WTC11 (cell line): ENCODE measurements at regions not wholly inside any gene's neighbourhood (a gene's known extent, or its start where the extent isn't known, plus 50 kb on each side); places are given as distances from the start of the nearest gene placed in this dataset.

Experiments
- ATAC-seq: fragments of 200-7000 bp; cut with Tn5 transposase; 2 replicates; pipeline ENCODE4 v1.10.0; 2021; ENCODE audit warnings: mild to moderate bottlenecking, moderate library complexity
- CTCF ChIA-PET: fragments of 300-600 bp; sonication (Branson Sonifier 250); formaldehyde crosslinking; loops from one replicate; lab custom pipeline; 2021; ENCODE audit warnings: antibody characterized with exemption; lab: Charles Lee
- POLR2A ChIA-PET: fragments of 350-600 bp; sonication (Branson Sonifier 250); formaldehyde crosslinking; loops from one replicate; lab custom pipeline; 2021; ENCODE audit warnings: antibody characterized with exemption; lab: Charles Lee
- DNase-seq: peaks from one replicate; pipeline ENCODE4 v3.0.0; 2021; ENCODE audit warnings: low spot score
- H3K27ac Mint-ChIP-seq: 2 replicates; pipeline ENCODE4 v1.8.0; 2021; ENCODE audit warnings: mixed read lengths
- H3K27me3 Mint-ChIP-seq: 2 replicates; pipeline ENCODE4 v1.8.0; 2021; ENCODE audit warnings: low read depth, mild to moderate bottlenecking, moderate library complexity, mixed read lengths
- H3K36me3 Mint-ChIP-seq: 2 replicates; pipeline ENCODE4 v1.8.0; 2021; ENCODE audit warnings: mixed read lengths
- H3K4me1 Mint-ChIP-seq: 2 replicates; pipeline ENCODE4 v1.8.0; 2022; ENCODE audit warnings: mixed read lengths
- H3K4me3 Mint-ChIP-seq: 2 replicates; pipeline ENCODE4 v1.8.0; 2021; ENCODE audit warnings: mild to moderate bottlenecking, moderate library complexity, mixed read lengths
- H3K9me3 Mint-ChIP-seq: 2 replicates; pipeline ENCODE4 v1.8.0; 2021; ENCODE audit warnings: mixed read lengths
- CBFB ChIP-seq: sonication (generic); formaldehyde crosslinking; IDR thresholded peaks from 2 replicates; pipeline ENCODE4 v1.8.1; 2022; ENCODE audit warnings: mild to moderate bottlenecking, low read depth, missing genetic modification reagents
- E2F5 ChIP-seq: sonication (generic); formaldehyde crosslinking; IDR thresholded peaks from 2 replicates; pipeline ENCODE4 v1.8.1; 2022; ENCODE audit warnings: mild to moderate bottlenecking, moderate library complexity, missing genetic modification reagents
- ELF4 ChIP-seq: sonication (generic); formaldehyde crosslinking; IDR thresholded peaks from 2 replicates; pipeline ENCODE4 v1.8.1; 2022; ENCODE audit warnings: low read depth, mild to moderate bottlenecking, moderate library complexity, missing genetic modification reagents
- GRHL2 ChIP-seq: fragments of 250-450 bp; sonication (Bioruptor Pico); IDR thresholded peaks from 2 replicates; pipeline ENCODE4 v1.8.0; 2022; ENCODE audit warnings: mild to moderate bottlenecking, moderate library complexity; ENCODE audit not compliant: insufficient replicate concordance, severe bottlenecking
- MXD4 ChIP-seq: fragments of 250-450 bp; sonication (Bioruptor Pico); IDR thresholded peaks from 2 replicates; pipeline ENCODE4 v1.8.0; 2021; ENCODE audit warnings: mild to moderate bottlenecking, moderate library complexity, borderline replicate concordance
- RORB ChIP-seq: fragments of 250-450 bp; sonication (Bioruptor Pico); IDR thresholded peaks from 2 replicates; pipeline ENCODE4 v1.9.0; 2021; ENCODE audit warnings: mild to moderate bottlenecking
- SMAD3 ChIP-seq: sonication (generic); formaldehyde crosslinking; IDR thresholded peaks from 2 replicates; pipeline ENCODE4 v1.8.0; 2022; ENCODE audit warnings: missing genetic modification reagents, mild to moderate bottlenecking, borderline replicate concordance
- ZMAT4 ChIP-seq: fragments of 250-450 bp; sonication (Bioruptor Pico); IDR thresholded peaks from 2 replicates; pipeline ENCODE4 v1.9.0; 2021; ENCODE audit warnings: mild to moderate bottlenecking
- ZNF121 ChIP-seq: sonication (generic); formaldehyde crosslinking; IDR thresholded peaks from 2 replicates; pipeline ENCODE4 v1.8.0; 2023; ENCODE audit warnings: missing genetic modification reagents
- ZNF219 ChIP-seq: sonication (generic); formaldehyde crosslinking; IDR thresholded peaks from 2 replicates; pipeline ENCODE4 v1.8.0; 2023; ENCODE audit warnings: missing genetic modification reagents, mild to moderate bottlenecking, borderline replicate concordance
- ZNF671 ChIP-seq: fragments of 250-450 bp; sonication (Bioruptor Pico); IDR thresholded peaks from 2 replicates; pipeline ENCODE4 v1.8.0; 2021; ENCODE audit warnings: mild to moderate bottlenecking
- TF ChIP-seq, protein P1 (sequence below): sonication (generic); formaldehyde crosslinking; IDR thresholded peaks from 2 replicates; pipeline ENCODE4 v1.8.0; 2022; ENCODE audit warnings: missing genetic modification reagents
- TF ChIP-seq, protein P2 (sequence below): sonication (generic); formaldehyde crosslinking; IDR thresholded peaks from 2 replicates; pipeline ENCODE4 v1.8.0; 2022; ENCODE audit warnings: mild to moderate bottlenecking, missing genetic modification reagents

DNA sequence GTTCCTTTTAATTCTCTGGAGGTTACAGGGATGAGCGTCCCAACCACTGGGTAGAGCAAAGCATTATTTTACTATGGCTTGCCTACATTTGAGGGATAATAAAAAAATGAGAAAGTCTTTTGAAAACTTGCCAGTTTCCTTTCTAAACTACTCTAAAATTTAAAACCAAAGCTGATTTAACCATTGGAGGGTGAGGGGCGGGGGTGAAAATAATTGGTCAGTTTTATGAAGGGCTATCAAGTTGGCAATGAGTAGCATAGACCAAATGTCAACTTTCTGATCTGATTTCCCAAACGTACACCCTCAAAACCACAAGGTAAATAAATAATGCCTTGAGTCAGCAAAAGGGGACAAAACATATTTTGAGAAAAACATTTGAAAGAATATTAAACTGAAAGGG is 85.7 kb upstream of the STK17B start:
- no peak overlapping the region for H3K4me3 Mint-ChIP-seq
- ChIA-PET POLR2A (no interaction called here), CTCF (no interaction called here)
- peaks cover 15% of the 10 kb centered on the region for H3K4me1 Mint-ChIP-seq
- no peaks in the 10 kb centered on the region for H3K9me3 Mint-ChIP-seq
- no peaks in the 10 kb centered on the region for H3K27me3 Mint-ChIP-seq
- H3K36me3 Mint-ChIP-seq: no peaks in the 10 kb centered on the region
- no peak overlapping the region for H3K27ac Mint-ChIP-seq
- DNase-seq (no peak), ATAC-seq (no peak)
- TF ChIP-seq CBFB (CRISPR knock-in tag): no peak
- no peak for TF ChIP-seq ZNF671 (CRISPR knock-in tag)
- TF ChIP-seq ZNF121 (CRISPR knock-in tag): no peak
- TF ChIP-seq GRHL2 (CRISPR knock-in tag): no peak
- no peak for TF ChIP-seq E2F5 (CRISPR knock-in tag)

- DNase-seq (no peak), ATAC-seq (no peak)
- ChIA-PET CTCF (no interaction called here), POLR2A (no interaction called here)
- TF ChIP-seq, protein P1, sequence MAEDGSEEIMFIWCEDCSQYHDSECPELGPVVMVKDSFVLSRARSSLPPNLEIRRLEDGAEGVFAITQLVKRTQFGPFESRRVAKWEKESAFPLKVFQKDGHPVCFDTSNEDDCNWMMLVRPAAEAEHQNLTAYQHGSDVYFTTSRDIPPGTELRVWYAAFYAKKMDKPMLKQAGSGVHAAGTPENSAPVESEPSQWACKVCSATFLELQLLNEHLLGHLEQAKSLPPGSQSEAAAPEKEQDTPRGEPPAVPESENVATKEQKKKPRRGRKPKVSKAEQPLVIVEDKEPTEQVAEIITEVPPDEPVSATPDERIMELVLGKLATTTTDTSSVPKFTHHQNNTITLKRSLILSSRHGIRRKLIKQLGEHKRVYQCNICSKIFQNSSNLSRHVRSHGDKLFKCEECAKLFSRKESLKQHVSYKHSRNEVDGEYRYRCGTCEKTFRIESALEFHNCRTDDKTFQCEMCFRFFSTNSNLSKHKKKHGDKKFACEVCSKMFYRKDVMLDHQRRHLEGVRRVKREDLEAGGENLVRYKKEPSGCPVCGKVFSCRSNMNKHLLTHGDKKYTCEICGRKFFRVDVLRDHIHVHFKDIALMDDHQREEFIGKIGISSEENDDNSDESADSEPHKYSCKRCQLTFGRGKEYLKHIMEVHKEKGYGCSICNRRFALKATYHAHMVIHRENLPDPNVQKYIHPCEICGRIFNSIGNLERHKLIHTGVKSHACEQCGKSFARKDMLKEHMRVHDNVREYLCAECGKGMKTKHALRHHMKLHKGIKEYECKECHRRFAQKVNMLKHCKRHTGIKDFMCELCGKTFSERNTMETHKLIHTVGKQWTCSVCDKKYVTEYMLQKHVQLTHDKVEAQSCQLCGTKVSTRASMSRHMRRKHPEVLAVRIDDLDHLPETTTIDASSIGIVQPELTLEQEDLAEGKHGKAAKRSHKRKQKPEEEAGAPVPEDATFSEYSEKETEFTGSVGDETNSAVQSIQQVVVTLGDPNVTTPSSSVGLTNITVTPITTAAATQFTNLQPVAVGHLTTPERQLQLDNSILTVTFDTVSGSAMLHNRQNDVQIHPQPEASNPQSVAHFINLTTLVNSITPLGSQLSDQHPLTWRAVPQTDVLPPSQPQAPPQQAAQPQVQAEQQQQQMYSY (CRISPR knock-in tag): no peak
- TF ChIP-seq MXD4: no peak
- Mint-ChIP-seq H3K27ac (no peak overlapping the region), H3K4me3 (no peak overlapping the region), H3K4me1 (peaks cover 15% of the 10 kb centered on the region), H3K9me3 (no peaks in the 10 kb centered on the region), H3K27me3 (no peaks in the 10 kb centered on the region), H3K36me3 (no peaks in the 10 kb centered on the region)
Measured at GRCh38 chr2:196258407-196258806, 87.0 kb upstream of the STK17B start.

DNA sequence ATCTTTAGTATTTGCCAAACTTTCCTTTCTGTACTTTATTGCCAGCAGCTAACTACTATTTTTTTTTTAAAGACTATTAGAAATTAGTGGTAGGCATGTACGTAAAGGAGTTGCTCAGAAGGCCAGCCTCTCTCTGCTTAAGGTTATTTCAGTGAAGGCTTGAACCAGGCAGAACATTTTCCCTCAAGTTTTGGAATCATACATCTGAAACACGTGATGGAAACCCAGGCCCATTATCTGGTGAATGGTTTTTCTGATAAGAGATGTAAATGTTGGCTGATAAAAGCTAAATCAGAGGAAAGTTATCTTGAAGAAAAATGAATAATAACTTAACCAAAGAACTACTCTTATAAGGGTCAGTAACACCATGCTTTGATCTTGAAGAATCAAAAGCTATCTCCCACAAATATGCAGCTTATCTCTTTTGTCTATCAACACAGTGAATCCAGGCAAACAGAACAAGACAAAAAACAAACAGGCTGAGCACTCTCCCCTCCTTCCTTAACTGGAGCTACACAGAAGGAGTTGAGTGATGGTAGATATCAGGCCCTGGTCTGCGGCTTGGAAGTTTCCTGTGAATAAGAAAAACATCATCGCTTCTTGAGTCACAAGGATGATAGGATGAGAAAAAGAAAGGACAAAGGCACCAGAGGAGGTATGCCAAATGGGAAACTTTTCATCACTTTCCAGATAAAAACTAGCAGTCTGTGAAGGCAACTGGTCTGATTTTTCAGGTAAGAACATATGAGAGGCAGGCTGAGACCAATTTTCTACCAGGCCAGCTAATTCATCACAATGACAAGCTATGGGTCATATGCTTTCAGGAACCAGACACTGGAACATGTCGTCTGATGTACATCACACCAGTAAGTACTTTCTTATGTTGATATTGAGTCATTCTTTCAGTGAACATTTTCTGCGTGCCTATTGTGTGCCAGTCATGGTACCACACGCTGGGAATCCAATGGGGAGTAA is 88.4 kb upstream of the STK17B start:
- POLR2A ChIA-PET: no interaction called here
- Mint-ChIP-seq H3K4me3 (no peak overlapping the region), H3K36me3 (no peaks in the 10 kb centered on the region), H3K27me3 (no peaks in the 10 kb centered on the region), H3K4me1 (peaks cover 18% of the 10 kb centered on the region), H3K9me3 (no peaks in the 10 kb centered on the region), H3K27ac (no peak overlapping the region)
- CTCF ChIA-PET: interaction anchor here (0.8 kb wide), 1 partner anchor 17 kb away, joined by 3 read pairs; no protein-coding TSS in a partner anchor
- DNase-seq (no peak), ATAC-seq (no peak)
- TF ChIP-seq RORB (CRISPR knock-in tag): peak; percentile 79; the same call in 1 of the 2 replicates
- TF ChIP-seq ZNF219 (CRISPR knock-in tag): no peak

- ATAC-seq: no peak
- POLR2A ChIA-PET: no interaction called here
- no peaks in the 10 kb centered on the region for H3K9me3 Mint-ChIP-seq
- peaks cover 25% of the 10 kb centered on the region for H3K4me1 Mint-ChIP-seq
- H3K27ac Mint-ChIP-seq: no peak overlapping the region
- TF ChIP-seq SMAD3 (CRISPR knock-in tag) (no peak), ELF4 (CRISPR knock-in tag) (no peak), ZMAT4 (CRISPR knock-in tag) (no peak)
- TF ChIP-seq, protein P2, sequence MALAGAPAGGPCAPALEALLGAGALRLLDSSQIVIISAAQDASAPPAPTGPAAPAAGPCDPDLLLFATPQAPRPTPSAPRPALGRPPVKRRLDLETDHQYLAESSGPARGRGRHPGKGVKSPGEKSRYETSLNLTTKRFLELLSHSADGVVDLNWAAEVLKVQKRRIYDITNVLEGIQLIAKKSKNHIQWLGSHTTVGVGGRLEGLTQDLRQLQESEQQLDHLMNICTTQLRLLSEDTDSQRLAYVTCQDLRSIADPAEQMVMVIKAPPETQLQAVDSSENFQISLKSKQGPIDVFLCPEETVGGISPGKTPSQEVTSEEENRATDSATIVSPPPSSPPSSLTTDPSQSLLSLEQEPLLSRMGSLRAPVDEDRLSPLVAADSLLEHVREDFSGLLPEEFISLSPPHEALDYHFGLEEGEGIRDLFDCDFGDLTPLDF (CRISPR knock-in tag): no peak
- no peaks in the 10 kb centered on the region for H3K27me3 Mint-ChIP-seq
- CTCF ChIA-PET: no interaction called here
- H3K4me3 Mint-ChIP-seq: no peak overlapping the region
- H3K36me3 Mint-ChIP-seq: no peaks in the 10 kb centered on the region
- no peak for DNase-seq
Measured at GRCh38 chr2:196260546-196260945, 89.2 kb upstream of the STK17B start.
